NB4 (cell line): ENCODE measurements at regions not wholly inside any gene's neighbourhood (a gene's known extent, or its start where the extent isn't known, plus 50 kb on each side); places are given as distances from the start of the nearest gene placed in this dataset.

Experiments
- DNase-seq: peaks from one replicate; pipeline ENCODE4 v3.0.0; 2010; ENCODE audit warnings: low read depth
- H3K4me3 ChIP-seq: one replicate; pipeline ENCODE4 v1.5.1; 2011; ENCODE audit warnings: mild to moderate bottlenecking, low read depth, low read length, moderate library complexity
- MAX ChIP-seq: IDR thresholded peaks from 2 replicates; pipeline ENCODE4 v1.6.1; 2011; ENCODE audit warnings: low read depth, low read length
- MYC ChIP-seq: IDR thresholded peaks from 2 replicates; pipeline ENCODE4 v1.6.1; 2011; ENCODE audit warnings: low read depth, low read length
- POLR2A ChIP-seq: IDR thresholded peaks from 2 replicates; pipeline ENCODE4 v1.6.1; 2011; ENCODE audit warnings: mild to moderate bottlenecking; ENCODE audit not compliant: insufficient read length; ENCODE audit errors: extremely low read depth
- TF ChIP-seq, protein P1 (sequence below): IDR thresholded peaks from one replicate; pipeline ENCODE4 v1.5.1; 2012; ENCODE audit warnings: low read depth, low read length

DNA sequence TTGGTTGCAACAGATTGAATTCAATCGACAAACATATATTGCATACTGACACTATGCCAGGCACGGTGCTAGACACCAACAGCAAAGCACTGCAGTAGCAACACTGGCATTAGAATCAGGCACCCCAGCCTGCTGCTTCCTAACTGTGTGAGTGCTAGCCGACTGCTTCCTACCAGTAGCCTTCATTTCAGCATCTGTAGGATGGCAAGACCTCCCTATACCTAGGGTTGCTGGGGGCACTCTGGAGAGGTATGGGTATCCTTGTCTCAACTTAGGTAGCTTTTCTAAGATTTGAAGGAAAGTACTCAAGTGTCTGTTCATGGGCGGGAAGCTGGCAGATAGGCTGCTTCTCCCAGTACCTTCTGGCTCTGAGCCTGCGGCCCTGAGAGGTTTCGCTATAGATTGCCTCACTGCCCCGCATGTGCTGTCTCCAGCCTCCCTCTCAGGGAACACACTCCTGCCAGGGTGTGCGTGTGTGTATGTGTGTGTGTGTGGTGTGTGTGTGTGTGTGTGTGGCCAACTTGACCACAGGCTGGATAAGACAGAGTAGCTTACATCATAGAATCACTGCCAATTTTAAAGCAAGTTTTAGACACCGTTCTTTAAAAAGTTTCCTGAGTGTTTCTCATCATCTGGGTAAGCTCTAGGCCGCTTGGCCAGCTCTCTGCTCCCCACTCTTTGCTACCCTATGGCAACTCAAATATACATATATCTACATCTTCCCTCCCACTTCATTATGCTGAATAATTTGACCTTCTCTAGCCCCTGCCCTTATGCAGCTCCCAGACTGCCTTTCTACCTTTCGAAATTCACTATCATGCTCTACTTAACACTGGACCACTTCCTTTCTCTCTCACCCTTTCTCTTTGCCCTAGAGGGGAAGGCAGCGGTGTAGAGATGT is 97.0 kb upstream of the PJA1 start:
- TF ChIP-seq MAX, result no peak
- TF ChIP-seq MYC, result no peak
- TF ChIP-seq POLR2A, result no peak
- TF ChIP-seq, protein P1, sequence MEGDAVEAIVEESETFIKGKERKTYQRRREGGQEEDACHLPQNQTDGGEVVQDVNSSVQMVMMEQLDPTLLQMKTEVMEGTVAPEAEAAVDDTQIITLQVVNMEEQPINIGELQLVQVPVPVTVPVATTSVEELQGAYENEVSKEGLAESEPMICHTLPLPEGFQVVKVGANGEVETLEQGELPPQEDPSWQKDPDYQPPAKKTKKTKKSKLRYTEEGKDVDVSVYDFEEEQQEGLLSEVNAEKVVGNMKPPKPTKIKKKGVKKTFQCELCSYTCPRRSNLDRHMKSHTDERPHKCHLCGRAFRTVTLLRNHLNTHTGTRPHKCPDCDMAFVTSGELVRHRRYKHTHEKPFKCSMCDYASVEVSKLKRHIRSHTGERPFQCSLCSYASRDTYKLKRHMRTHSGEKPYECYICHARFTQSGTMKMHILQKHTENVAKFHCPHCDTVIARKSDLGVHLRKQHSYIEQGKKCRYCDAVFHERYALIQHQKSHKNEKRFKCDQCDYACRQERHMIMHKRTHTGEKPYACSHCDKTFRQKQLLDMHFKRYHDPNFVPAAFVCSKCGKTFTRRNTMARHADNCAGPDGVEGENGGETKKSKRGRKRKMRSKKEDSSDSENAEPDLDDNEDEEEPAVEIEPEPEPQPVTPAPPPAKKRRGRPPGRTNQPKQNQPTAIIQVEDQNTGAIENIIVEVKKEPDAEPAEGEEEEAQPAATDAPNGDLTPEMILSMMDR, result no peak
- no peak for DNase-seq
- H3K4me3 ChIP-seq, result no peak overlapping the region

DNA sequence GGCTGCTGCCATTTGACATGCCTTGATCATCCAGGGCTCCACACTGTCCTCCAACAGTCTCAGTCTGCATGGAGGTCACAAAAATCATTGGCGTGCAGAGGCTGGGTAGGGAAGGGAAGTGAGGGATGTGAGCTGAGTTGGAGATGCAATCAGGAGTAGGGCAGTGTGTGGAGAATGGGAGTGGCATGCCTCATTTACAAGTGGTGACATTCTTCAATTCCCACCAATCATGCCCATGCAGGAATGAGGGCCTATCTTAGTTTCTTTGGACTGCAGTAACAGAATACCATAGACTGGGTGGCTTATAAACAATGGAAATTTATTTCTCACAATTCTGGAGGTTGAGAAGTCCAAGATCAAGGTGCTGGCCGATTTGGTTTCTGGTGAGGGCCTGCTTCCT is 94.9 kb upstream of the PJA1 start:
- no peak overlapping the region for H3K4me3 ChIP-seq
- no peak for DNase-seq
- no peak for TF ChIP-seq POLR2A
- TF ChIP-seq, protein P1, result no peak
- no peak for TF ChIP-seq MAX
- TF ChIP-seq MYC, result no peak

- no peak for DNase-seq
- H3K4me3 ChIP-seq, result no peak overlapping the region
Observed at GRCh38 chrX:69258893-69259292, 93.6 kb upstream of the PJA1 start.

DNA sequence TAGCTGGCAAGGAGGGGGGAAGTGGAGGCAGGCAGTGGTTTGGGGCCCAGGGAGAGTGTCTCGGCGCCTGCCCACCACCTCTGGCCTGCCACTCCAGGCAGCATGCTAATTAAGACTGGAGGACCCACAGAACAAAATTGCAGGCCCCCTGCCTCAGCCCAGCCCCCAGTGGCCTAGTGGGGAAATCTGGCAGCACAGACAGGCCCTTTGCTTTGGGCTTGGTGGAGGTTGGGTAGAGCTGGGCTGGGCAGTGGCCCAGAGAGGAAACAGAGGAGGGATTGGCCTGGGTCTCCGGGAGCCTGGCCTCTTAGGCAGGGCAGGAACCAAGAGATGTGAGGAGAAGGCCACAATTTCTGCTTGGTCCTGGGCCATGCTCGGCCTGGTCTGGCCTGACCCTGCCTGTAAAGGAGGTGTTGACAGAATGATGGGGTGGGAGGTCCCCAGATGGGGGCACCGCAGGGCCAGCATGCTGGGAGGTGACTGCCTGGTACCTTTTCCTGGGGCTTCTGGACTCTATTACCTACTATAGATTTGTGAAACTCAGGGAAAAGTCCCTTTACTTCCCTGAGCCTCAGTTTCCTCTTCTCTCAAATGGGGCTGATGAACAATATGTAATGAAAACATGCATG is 92.4 kb upstream of the PJA1 start:
- TF ChIP-seq MYC (no peak), MAX (no peak), POLR2A (no peak)
- TF ChIP-seq, protein P1, result no peak
- H3K4me3 ChIP-seq, result no peak overlapping the region
- no peak for DNase-seq

More at GRCh38 chrX:69258893-69259292, 93.6 kb upstream of the PJA1 start:
- no peak for TF ChIP-seq MYC
- TF ChIP-seq, protein P1, result no peak
- no peak for TF ChIP-seq MAX
- TF ChIP-seq POLR2A, result no peak

DNA sequence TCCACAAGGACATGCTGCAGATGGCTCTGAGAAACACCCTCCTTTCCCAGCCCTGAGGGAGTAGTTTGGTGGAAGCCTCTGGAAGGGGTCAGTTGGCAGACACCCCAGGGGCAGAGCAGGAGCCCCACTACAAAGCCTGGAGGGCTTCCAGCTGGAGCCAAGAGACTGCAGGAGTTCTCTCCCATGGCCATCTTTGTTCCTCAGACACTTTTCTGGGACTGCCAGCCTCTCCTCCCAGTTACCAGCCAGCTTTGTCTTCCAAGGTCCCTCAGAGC is 91.0 kb upstream of the PJA1 start:
- no peak for DNase-seq
- H3K4me3 ChIP-seq, result no peak overlapping the region
- TF ChIP-seq MYC, result no peak
- no peak for TF ChIP-seq MAX
- TF ChIP-seq, protein P1, result no peak
- TF ChIP-seq POLR2A, result no peak
